Cardiac fibroblast (primary cell): ENCODE measurements at regions not wholly inside any gene's neighbourhood (a gene's known extent, or its start where the extent isn't known, plus 50 kb on each side); places are given as distances from the start of the nearest gene placed in this dataset.

Experiments used
- DNase-seq, 2 donors: peaks; one replicate each; pipeline versions ENCODE4 v3.0.0 to v3.0.0-alpha.2; 2010; ENCODE audit warnings: low read depth in 2 of 2
- H3K4me3 ChIP-seq, 2 donors: replicated peaks in 1 of 2; 1 replicate in 1 of 2; 2 replicates in 1 of 2; pipeline ENCODE4 v1.5.1; 2011; ENCODE audit warnings: low read depth in 2 of 2, low read length in 2 of 2, mild to moderate bottlenecking in 2 of 2, moderate library complexity in 1 of 2
- TF ChIP-seq, protein P1 (sequence below): IDR thresholded peaks from one replicate; pipeline ENCODE4 v1.5.1; 2011; ENCODE audit warnings: low read depth, mild to moderate bottlenecking, low read length, inconsistent platforms

DNA sequence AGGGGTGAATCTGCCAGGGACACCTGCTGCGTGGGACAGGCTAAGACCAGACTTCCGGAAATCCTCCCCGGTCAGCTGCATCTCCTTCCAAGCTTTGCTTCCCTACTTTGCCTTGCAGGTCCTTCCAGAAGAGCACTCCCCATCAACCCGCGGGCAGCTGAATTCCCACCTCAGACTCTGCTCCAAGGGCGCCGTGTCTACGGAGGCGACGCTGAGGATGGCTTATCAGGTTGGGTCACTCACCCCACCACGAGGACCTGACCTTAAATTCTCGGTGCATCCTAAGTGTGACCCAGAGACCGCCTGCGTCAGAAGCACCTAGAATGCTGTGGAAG is 78.9 kb upstream of the KMT2C start:
- TF ChIP-seq, protein P1, sequence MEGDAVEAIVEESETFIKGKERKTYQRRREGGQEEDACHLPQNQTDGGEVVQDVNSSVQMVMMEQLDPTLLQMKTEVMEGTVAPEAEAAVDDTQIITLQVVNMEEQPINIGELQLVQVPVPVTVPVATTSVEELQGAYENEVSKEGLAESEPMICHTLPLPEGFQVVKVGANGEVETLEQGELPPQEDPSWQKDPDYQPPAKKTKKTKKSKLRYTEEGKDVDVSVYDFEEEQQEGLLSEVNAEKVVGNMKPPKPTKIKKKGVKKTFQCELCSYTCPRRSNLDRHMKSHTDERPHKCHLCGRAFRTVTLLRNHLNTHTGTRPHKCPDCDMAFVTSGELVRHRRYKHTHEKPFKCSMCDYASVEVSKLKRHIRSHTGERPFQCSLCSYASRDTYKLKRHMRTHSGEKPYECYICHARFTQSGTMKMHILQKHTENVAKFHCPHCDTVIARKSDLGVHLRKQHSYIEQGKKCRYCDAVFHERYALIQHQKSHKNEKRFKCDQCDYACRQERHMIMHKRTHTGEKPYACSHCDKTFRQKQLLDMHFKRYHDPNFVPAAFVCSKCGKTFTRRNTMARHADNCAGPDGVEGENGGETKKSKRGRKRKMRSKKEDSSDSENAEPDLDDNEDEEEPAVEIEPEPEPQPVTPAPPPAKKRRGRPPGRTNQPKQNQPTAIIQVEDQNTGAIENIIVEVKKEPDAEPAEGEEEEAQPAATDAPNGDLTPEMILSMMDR, result no peak
- H3K4me3 ChIP-seq, result no peak overlapping the region
- no peak for DNase-seq

DNA sequence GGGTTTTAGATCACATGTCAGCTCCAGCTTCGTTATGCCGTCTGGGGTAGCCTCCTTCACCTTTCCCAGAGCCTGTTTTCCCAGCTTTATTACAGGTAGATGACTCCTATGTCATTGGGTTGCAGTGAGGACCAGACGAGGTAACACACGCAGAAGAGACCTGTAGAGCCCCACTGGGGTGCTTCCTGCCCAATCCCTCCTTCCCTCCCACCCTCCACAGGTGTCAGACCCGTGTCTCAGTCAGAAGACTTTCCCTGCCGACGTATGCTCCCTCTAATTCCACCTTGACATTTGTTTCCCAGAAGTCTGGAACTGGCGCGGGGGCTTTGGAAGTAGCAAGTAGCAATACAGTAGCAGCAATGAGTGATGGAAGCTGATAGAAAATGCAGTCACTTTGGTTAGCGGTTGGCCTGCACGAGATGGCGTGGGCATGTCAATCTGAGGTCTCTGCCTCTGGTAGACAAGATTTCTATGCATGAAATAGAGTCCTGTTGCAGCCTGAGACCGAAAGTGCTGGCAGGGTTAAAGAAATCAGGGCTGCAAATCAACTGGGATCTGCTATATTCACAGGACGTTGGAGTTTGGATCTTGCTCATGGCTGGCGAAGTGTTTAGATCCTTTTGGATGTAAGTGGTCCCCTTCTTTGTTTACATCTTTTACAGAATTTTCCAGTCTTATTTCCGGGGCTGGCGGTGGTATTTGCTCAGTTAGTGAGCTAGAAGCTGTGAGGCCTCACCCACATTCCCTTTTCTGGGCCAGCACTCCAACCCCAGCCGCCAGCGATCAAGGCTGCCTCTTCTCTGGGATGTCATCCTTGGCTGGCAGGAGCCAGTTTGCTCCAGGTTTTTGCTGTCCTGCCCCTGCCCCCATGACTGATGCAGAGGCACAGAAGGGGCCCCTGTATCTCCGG is 78.3 kb upstream of the KMT2C start:
- H3K4me3 ChIP-seq, result no peak overlapping the region
- no peak for DNase-seq
- TF ChIP-seq, protein P1, result no peak

DNA sequence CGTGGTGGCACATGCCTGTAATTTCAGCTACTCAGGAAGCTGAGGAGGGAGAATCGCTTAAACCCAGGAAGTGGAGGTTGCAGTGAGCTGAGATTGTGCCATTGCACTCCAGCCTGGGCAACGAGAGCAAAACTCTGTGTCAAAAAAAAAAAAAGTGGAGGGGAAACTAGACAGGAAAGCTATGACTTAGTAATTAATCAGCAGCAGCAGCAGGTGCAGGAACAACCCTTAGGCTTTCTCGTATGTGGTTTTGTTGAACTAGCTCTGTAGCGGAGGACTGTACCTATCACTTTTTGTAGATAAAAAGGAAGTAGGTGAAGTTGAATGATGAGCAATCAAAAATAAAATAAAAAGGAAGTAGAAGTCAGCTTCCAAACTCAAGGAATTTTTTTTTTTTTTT is 76.9 kb upstream of the KMT2C start:
- TF ChIP-seq, protein P1, result no peak
- DNase-seq, result no peak
- H3K4me3 ChIP-seq, result no peak overlapping the region

DNA sequence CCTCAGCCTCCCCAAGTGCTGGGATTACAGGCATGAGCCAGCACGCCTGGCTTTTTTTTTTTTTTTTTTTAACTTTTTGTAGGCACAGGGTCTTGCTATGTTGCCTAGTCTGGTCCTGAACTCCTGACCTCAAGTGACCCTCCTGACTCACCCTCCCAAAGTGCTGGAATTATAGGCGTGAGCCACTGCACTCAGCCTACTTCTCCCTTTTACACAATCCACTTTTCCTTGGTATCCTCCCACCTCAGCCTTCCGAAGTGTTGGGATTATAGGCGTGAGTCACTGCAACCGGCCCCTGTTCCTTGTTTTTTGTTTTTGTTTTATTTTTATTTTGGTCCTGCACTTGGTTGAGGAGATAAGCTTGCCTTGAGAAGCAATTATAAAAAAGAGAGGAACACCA is 75.9 kb upstream of the KMT2C start:
- no peak overlapping the region for H3K4me3 ChIP-seq
- DNase-seq, result no peak
- TF ChIP-seq, protein P1, result no peak

DNA sequence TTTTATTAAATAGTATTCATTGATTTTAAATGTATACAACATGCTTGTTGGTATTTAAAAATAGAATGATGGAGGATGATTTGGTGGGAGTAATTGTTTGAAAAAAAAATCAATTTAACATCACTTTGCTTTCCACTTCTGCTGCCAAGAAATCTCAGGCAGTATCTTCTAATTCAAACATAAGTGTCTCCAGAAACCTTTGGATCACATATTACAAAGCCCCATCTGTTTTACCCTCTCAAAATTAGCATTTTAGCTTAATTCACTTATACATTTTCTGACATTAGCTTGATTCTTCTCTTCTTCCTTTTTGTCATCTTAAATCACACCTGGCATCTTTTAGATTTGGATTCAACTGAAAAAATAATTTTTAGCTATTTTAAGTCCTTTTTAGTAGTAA is 72.9 kb upstream of the KMT2C start:
- TF ChIP-seq, protein P1, result no peak
- DNase-seq, result no peak
- H3K4me3 ChIP-seq, result no peak overlapping the region

DNA sequence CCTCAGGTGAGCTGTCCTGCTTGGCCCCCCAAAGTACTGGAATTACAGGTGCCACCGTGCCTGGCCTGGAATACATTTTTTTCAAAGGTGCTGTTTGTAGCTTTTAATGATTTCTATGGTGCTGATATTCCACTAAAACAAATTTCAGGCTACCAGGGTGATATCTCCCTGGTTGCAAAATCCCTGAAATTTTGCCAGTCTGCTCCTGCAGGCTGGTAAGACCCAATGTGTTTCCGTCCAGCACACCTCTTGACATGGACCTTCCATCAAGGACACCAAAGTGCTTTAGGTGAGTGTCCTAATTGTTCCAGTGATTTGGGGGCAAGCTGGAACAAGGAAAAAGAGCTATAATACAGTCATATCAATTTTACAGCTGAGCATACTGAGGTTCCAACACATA is 69.8 kb upstream of the KMT2C start:
- no peak overlapping the region for H3K4me3 ChIP-seq
- TF ChIP-seq, protein P1, result no peak
- DNase-seq, result no peak

DNA sequence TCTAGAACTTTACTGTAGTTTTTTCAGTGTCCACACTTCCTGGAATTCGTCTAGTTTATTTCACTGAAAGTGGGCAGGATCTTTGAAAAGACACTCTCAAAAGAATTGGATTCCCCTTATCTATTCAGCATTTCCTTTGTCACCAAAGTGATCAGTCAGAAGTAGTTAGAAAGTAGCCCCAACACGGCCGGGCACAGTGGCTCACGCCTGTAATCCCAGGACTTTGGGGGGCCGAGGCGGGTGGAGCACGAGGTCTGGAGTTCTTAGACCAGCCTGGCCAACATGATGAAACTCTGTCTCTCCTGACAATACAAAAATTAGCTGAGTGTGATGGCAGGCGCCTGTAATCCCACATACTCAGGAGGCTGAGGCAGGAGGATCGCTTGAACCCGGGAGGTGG is 69.0 kb upstream of the KMT2C start:
- no peak for DNase-seq
- H3K4me3 ChIP-seq, result no peak overlapping the region
- TF ChIP-seq, protein P1, result no peak
